Uterus (tissue), 3 donors: ENCODE measurements at regions not wholly inside any gene's neighbourhood (a gene's known extent, or its start where the extent isn't known, plus 50 kb on each side); places are given as distances from the start of the nearest gene placed in this dataset.

Experiments used
- DNase-seq, 2 donors: peaks; one replicate each; pipeline ENCODE4 v3.0.0-alpha.2; 2019 to 2020
- H3K27ac ChIP-seq, 2 donors: fragments of 200-600 bp; sonication (generic); 1 replicate in 1 of 2; 2 replicates in 1 of 2; pipeline ENCODE4 v1.5.1; 2016 to 2018
- H3K27me3 ChIP-seq, 2 donors: fragments of 200-600 bp; sonication (generic); one replicate each; pipeline ENCODE4 v1.5.1; 2018 to 2019; ENCODE audit warnings: control low read depth in 1 of 2
- H3K36me3 ChIP-seq, 2 donors: fragments of 200-600 bp; sonication (generic); one replicate each; pipeline ENCODE4 v1.5.1; 2019; ENCODE audit warnings: control low read depth in 1 of 2
- H3K4me1 ChIP-seq, 2 donors: fragments of 200-600 bp; sonication (generic); one replicate each; pipeline ENCODE4 v1.5.1; 2018 to 2019; ENCODE audit warnings: control low read depth in 1 of 2
- H3K4me3 ChIP-seq, 2 donors: fragments of 200-600 bp; sonication (generic); 1 replicate in 1 of 2; 2 replicates in 1 of 2; pipeline ENCODE4 v1.5.1; 2018 to 2019; ENCODE audit warnings: mild to moderate bottlenecking in 1 of 2
- H3K9me3 ChIP-seq, 2 donors: fragments of 200-600 bp; sonication (generic); one replicate each; pipeline ENCODE4 v1.5.1; 2019; ENCODE audit warnings: control low read depth in 1 of 2
- POLR2A ChIP-seq, 2 donors: fragments of 450-650 bp; IDR thresholded peaks; one replicate each; pipeline ENCODE4 v1.6.1; 2016; ENCODE audit warnings: antibody characterized with exemption in 2 of 2, mild to moderate bottlenecking in 1 of 2, moderate library complexity in 1 of 2
- intact Hi-C: fragments of 100-400 bp; cut with DNase I; formaldehyde crosslinking; loops from one replicate; pipeline ENCODE4 v1.15.1; 2023; ENCODE audit warnings: low total_unique reads
- TF ChIP-seq, protein P1 (sequence below), 4 experiments: fragments of 200-600 bp in 2 of 4; fragments of 450-650 bp in 2 of 4; sonication (generic) in 2 of 4; IDR thresholded peaks; one replicate each; pipeline ENCODE4 v1.5.1; 2016 to 2019; ENCODE audit warnings: antibody characterized with exemption in 4 of 4, mild to moderate bottlenecking in 2 of 4, moderate library complexity in 1 of 4
- donor health status: DM: yes; HTN: yes; CAD: no.

DNA sequence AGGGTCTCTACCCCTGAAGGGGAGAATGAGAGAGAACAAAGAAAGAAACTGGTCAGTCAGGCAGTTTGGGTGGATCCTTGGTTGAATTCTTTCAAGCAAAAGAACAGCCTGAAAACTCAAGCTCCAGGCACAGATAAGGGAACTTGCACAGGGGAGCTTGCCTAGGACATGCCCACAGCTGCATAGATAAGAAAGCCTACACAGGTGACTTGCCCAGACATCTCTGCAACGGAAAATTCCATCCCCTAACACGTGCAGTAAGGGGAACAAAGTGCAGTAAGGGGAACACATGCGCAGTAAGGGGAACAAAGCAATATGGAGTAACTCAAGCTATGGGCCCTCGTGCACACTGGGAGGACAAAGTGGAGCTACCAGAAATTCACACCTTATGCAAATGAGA, 540.1 kb upstream of the MIS18BP1 start:
- H3K9me3 ChIP-seq: no peaks in the 10 kb centered on the region
- no peak overlapping the region for H3K27ac ChIP-seq
- H3K36me3 ChIP-seq: no peaks in the 10 kb centered on the region
- H3K4me3 ChIP-seq: no peak overlapping the region
- no peaks in the 10 kb centered on the region for H3K4me1 ChIP-seq
- no peak for TF ChIP-seq POLR2A (IDR thresholded peaks at IDR 0.05)
- TF ChIP-seq, protein P1, sequence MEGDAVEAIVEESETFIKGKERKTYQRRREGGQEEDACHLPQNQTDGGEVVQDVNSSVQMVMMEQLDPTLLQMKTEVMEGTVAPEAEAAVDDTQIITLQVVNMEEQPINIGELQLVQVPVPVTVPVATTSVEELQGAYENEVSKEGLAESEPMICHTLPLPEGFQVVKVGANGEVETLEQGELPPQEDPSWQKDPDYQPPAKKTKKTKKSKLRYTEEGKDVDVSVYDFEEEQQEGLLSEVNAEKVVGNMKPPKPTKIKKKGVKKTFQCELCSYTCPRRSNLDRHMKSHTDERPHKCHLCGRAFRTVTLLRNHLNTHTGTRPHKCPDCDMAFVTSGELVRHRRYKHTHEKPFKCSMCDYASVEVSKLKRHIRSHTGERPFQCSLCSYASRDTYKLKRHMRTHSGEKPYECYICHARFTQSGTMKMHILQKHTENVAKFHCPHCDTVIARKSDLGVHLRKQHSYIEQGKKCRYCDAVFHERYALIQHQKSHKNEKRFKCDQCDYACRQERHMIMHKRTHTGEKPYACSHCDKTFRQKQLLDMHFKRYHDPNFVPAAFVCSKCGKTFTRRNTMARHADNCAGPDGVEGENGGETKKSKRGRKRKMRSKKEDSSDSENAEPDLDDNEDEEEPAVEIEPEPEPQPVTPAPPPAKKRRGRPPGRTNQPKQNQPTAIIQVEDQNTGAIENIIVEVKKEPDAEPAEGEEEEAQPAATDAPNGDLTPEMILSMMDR (IDR thresholded peaks at IDR 0.05): no peak
- DNase-seq: no peak
- H3K27me3 ChIP-seq: no peaks in the 10 kb centered on the region
- intact Hi-C loops: no loop called here

DNA sequence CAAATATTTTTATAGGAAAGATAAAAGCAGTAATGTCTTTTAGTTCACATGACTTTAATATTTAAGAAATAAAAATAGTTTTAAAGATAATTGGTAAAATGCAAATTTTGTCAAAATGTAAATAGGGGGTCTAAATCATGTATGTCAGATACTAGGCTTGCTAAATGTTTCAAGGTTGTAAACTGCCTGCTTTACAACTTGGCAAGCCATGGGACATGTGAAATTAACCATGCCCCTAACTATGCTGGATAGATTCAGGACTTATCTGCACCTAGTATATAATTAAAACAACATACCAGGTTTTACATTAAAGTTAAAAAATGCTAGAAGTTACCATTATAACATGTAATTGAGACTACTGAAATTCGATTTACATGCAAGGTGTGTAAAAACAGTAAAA, 537.3 kb upstream of the MIS18BP1 start:
- no peak for DNase-seq
- Histone ChIP-seq H3K36me3 (no peaks in the 10 kb centered on the region), H3K27ac (no peak overlapping the region), H3K9me3 (peaks cover 0 to 6% of the 10 kb centered on the region in 2 donors), H3K27me3 (no peaks in the 10 kb centered on the region), H3K4me1 (no peaks in the 10 kb centered on the region), H3K4me3 (no peak overlapping the region)
- intact Hi-C loops: no loop called here
- TF ChIP-seq, protein P1 (IDR thresholded peaks at IDR 0.05): no peak
- TF ChIP-seq POLR2A (IDR thresholded peaks at IDR 0.05): no peak

DNA sequence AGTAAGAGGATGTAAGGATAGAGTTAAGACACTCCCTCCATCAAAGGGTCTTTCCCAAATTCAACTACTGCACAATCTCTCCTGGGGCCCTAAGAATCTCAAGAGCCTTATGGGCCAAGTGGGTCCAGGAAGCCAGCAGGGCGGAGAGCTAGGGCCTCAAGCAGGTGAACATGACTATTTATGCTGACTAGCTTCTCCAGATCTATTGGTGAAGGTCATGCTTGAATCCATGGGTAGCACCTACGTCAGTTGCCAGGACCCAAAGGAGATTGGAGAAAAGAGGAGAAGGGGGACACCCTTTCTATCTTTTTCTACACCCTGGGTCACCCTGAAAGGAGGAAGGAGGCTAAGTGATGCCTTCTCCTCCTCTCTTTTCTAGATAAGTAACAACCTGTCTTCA, 534.2 kb upstream of the MIS18BP1 start:
- intact Hi-C loops: no loop called here
- Histone ChIP-seq H3K4me3 (no peak overlapping the region), H3K27me3 (no peaks in the 10 kb centered on the region), H3K9me3 (peaks cover 0 to 11% of the 10 kb centered on the region in 2 donors), H3K4me1 (no peaks in the 10 kb centered on the region), H3K36me3 (no peaks in the 10 kb centered on the region), H3K27ac (no peak overlapping the region)
- TF ChIP-seq, protein P1 (IDR thresholded peaks at IDR 0.05): no peak
- no peak for TF ChIP-seq POLR2A (IDR thresholded peaks at IDR 0.05)
- no peak for DNase-seq

DNA sequence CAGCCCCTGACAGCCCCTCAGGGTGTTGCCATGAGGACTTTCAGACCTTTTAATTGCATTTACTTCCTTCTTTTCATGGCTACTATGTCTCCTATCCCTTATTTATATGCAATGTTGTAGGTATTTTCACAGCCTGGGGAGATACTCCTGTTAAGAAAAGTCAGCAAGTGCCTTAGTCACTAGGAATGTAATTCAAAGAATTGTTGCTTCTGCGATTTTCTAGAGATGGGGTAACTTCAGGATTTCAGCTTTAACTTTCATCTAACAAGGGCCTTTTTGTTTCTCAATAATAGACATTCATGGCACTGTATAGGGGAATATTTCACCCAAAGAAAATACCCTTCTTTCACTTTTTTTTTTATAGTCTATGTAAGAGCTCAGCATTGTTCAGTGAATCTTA, 533.3 kb upstream of the MIS18BP1 start:
- intact Hi-C loops: no loop called here
- H3K36me3 ChIP-seq: no peaks in the 10 kb centered on the region
- H3K4me1 ChIP-seq: no peaks in the 10 kb centered on the region
- no peaks in the 10 kb centered on the region for H3K27me3 ChIP-seq
- no peak for DNase-seq
- no peak for TF ChIP-seq POLR2A (IDR thresholded peaks at IDR 0.05)
- TF ChIP-seq, protein P1 (IDR thresholded peaks at IDR 0.05): no peak
- peaks cover 0 to 11% of the 10 kb centered on the region in 2 donors for H3K9me3 ChIP-seq
- no peak overlapping the region for H3K4me3 ChIP-seq
- no peak overlapping the region for H3K27ac ChIP-seq

DNA sequence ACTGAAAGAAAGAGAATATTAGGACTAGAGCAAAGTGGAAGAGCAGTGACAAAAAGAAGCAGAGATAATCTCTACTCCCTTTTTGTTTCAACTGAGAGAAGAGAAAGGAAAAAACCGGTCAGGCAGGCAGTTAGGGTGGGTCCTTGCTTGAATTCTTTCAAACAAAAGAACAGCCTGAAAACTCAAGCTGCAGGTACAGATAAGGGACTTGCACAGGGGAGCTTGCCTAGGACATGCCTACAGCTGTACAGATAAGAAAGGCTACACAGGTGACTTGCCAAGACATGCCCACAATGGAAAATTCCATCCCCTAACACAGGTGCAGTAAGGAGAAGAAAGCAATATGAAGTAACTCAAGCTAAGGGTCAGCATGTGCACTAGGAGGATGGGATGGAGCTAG, 532.2 kb upstream of the MIS18BP1 start:
- Histone ChIP-seq H3K9me3 (peaks cover 0 to 11% of the 10 kb centered on the region in 2 donors), H3K4me3 (no peak overlapping the region), H3K4me1 (no peaks in the 10 kb centered on the region), H3K36me3 (no peaks in the 10 kb centered on the region), H3K27me3 (no peaks in the 10 kb centered on the region), H3K27ac (no peak overlapping the region)
- DNase-seq: no peak
- TF ChIP-seq POLR2A (IDR thresholded peaks at IDR 0.05): no peak
- TF ChIP-seq, protein P1 (IDR thresholded peaks at IDR 0.05): no peak
- intact Hi-C loops: no loop called here
